Prostate gland (tissue), 2 donors: ENCODE measurements at regions not wholly inside any gene's neighbourhood (a gene's known extent, or its start where the extent isn't known, plus 50 kb on each side); places are given as distances from the start of the nearest gene placed in this dataset.

Experiments used
- POLR2A ChIP-seq: fragments of 450-650 bp; IDR thresholded peaks from one replicate; pipeline ENCODE4 v1.6.1; 2016; ENCODE audit warnings: antibody characterized with exemption, mild to moderate bottlenecking
- TF ChIP-seq, protein P1 (sequence below), 4 experiments: fragments of 200-600 bp in 2 of 4; fragments of 450-650 bp in 2 of 4; sonication (generic) in 2 of 4; IDR thresholded peaks; 1 replicate in 3 of 4; 2 replicates in 1 of 4; pipeline ENCODE4 v1.5.1; 2016 to 2019; ENCODE audit warnings: antibody characterized with exemption in 4 of 4, mild to moderate bottlenecking in 2 of 4, moderate library complexity in 2 of 4

DNA sequence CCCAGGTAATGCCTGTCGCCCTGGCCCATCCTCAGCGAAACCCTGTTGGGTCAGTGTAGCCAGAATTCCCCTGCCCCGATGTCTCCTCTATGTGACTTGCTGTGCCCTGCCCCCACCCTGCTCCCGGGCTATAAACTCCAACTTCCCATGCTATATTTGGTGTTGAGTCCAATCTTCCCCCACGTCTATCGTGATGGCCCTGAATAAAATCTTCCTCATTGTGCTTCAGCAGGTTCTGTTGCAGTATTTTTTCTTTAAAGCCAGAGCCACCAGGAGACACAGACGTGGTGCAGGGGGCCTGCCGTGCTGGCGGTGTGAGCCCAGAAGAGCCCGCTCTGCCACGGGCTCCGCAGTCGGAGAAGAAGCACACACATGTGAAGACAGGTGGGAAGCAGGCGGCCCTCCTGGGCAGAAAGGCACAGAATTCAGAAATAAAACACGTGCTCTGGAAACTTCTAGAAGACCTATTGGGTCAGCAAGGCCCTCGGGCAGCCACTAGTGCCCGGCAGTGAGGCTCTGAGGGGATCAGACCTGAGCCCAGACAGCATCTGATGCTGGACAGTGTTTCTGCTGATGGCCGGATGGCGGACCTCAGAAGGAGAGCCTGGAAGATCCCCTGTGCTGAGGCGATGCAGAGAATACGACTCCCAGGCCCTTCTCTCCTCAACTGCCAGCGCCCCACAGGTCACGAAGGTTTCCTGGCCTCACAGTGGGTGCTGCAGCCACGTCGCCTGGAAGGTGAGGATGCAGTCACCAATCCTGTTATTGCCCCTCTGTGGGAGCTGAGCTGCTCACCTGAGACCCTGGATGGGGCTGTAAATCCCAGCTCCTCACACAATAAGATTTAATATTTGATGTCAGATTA lies 501.9 kb downstream of the BRD1 start:
- TF ChIP-seq, protein P1, sequence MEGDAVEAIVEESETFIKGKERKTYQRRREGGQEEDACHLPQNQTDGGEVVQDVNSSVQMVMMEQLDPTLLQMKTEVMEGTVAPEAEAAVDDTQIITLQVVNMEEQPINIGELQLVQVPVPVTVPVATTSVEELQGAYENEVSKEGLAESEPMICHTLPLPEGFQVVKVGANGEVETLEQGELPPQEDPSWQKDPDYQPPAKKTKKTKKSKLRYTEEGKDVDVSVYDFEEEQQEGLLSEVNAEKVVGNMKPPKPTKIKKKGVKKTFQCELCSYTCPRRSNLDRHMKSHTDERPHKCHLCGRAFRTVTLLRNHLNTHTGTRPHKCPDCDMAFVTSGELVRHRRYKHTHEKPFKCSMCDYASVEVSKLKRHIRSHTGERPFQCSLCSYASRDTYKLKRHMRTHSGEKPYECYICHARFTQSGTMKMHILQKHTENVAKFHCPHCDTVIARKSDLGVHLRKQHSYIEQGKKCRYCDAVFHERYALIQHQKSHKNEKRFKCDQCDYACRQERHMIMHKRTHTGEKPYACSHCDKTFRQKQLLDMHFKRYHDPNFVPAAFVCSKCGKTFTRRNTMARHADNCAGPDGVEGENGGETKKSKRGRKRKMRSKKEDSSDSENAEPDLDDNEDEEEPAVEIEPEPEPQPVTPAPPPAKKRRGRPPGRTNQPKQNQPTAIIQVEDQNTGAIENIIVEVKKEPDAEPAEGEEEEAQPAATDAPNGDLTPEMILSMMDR (IDR thresholded peaks at IDR 0.05) = no peak
- TF ChIP-seq POLR2A = no peak
